Tibial nerve (tissue), 4 donors: ENCODE measurements at regions not wholly inside any gene's neighbourhood (a gene's known extent, or its start where the extent isn't known, plus 50 kb on each side); places are given as distances from the start of the nearest gene placed in this dataset.
"Not testable (repeated sequence)": the region's sequence is repeated elsewhere in the genome, so short reads cannot be mapped to it uniquely, and the experiment has no call there.

Source experiments
- DNase-seq, 2 donors: peaks; one replicate each; pipeline ENCODE4 v3.0.0-alpha.2; 2019; ENCODE audit warnings: low spot score in 2 of 2
- H3K27ac ChIP-seq, 4 donors: fragments of 200-600 bp; sonication (generic) in 3 of 4; one replicate each; pipeline ENCODE4 v1.5.1; 2017 to 2019; ENCODE audit warnings: mild to moderate bottlenecking in 1 of 4
- H3K27me3 ChIP-seq, 2 donors: fragments of 200-600 bp; sonication (generic) in 1 of 2; one replicate each; pipeline versions ENCODE4 v1.5.1 to v1.6.0; 2017 to 2019
- H3K36me3 ChIP-seq, 3 donors: fragments of 200-600 bp; sonication (generic); one replicate each; pipeline ENCODE4 v1.5.1; 2018 to 2019
- H3K4me1 ChIP-seq, 4 donors: fragments of 200-600 bp; sonication (generic) in 3 of 4; one replicate each; pipeline ENCODE4 v1.5.1; 2017 to 2019
- H3K4me3 ChIP-seq, 4 donors: fragments of 200-600 bp; sonication (generic) in 3 of 4; one replicate each; pipeline ENCODE4 v1.5.1; 2017 to 2019; ENCODE audit warnings: mild to moderate bottlenecking in 1 of 4, moderate library complexity in 1 of 4
- H3K9me3 ChIP-seq, 4 donors: fragments of 200-600 bp; sonication (generic) in 3 of 4; one replicate each; pipeline ENCODE4 v1.5.1; 2017 to 2019
- CTCF ChIP-seq, 5 experiments: fragments of 200-600 bp in 3 of 5; fragments of 450-650 bp in 2 of 5; sonication (generic) in 3 of 5; IDR thresholded peaks; one replicate each; pipeline ENCODE4 v1.5.1; 2016 to 2019; ENCODE audit warnings: antibody characterized with exemption in 5 of 5, mild to moderate bottlenecking in 3 of 5, moderate library complexity in 2 of 5
- EP300 ChIP-seq, 2 donors: sonication (generic); formaldehyde crosslinking; IDR thresholded peaks; one replicate each; pipeline ENCODE4 v1.6.1; 2017; ENCODE audit warnings: antibody characterized with exemption in 2 of 2, mild to moderate bottlenecking in 1 of 2
- POLR2A ChIP-seq, 2 donors: fragments of 450-650 bp; IDR thresholded peaks; one replicate each; pipeline ENCODE4 v1.6.1; 2017; ENCODE audit warnings: antibody characterized with exemption in 2 of 2, mild to moderate bottlenecking in 2 of 2, moderate library complexity in 2 of 2
- WGBS, 2 donors: methylation state at CpG; one replicate each; pipeline ENCODE4 v1.1.5; 2018; 5-methylcytosine and 5-hydroxymethylcytosine counted together

- H3K4me3 ChIP-seq, result no peak overlapping the region
- H3K9me3 ChIP-seq, result peaks cover 0 to 5% (median 0%) of the 10 kb centered on the region in 4 donors
- DNase-seq, result no peak
- H3K4me1 ChIP-seq, result peaks cover 0 to 5% (median 0%) of the 10 kb centered on the region in 4 donors
- H3K36me3 ChIP-seq, result no peaks in the 10 kb centered on the region
- TF ChIP-seq POLR2A (IDR thresholded peaks at IDR 0.05) (no peak), EP300 (IDR thresholded peaks at IDR 0.05) (no peak), CTCF (IDR thresholded peaks at IDR 0.05) (no peak)
- no peak overlapping the region for H3K27ac ChIP-seq
- 80 to 85% methylated on average over 5 of the region's 5 CpGs for WGBS, 2 donors
- no peaks in the 10 kb centered on the region for H3K27me3 ChIP-seq
Measured at GRCh38 chr4:187903106-187903505, 92.5 kb upstream of the ZFP42 start.

GRCh38 chr4:187903700-187904099 lies 91.9 kb upstream of the ZFP42 start:
- WGBS, 2 donors, result 18 to 32% methylated on average over 1 of the region's 1 CpG
- Histone ChIP-seq H3K36me3 (no peaks in the 10 kb centered on the region), H3K9me3 (peaks cover 0 to 5% (median 0%) of the 10 kb centered on the region in 4 donors), H3K27ac (no peak overlapping the region), H3K4me1 (peaks cover 0 to 10% (median 0%) of the 10 kb centered on the region in 4 donors), H3K27me3 (no peaks in the 10 kb centered on the region), H3K4me3 (no peak overlapping the region)
- no peak for DNase-seq
- TF ChIP-seq CTCF (IDR thresholded peaks at IDR 0.05) (no peak), POLR2A (IDR thresholded peaks at IDR 0.05) (no peak), EP300 (IDR thresholded peaks at IDR 0.05) (no peak)

GRCh38 chr4:187908079-187908561 lies 87.5 kb upstream of the ZFP42 start:
- H3K27ac ChIP-seq, result peak overlapping the region in 1 of 4 donors; percentile 60

GRCh38 chr4:187908731-187909130 lies 86.8 kb upstream of the ZFP42 start:
- WGBS, 2 donors, result 39 to 48% methylated on average over 2 of the region's 2 CpGs
- no peak for DNase-seq
- peaks cover 0 to 12% (median 0%) of the 10 kb centered on the region in 4 donors for H3K4me1 ChIP-seq
- no peak for TF ChIP-seq POLR2A (IDR thresholded peaks at IDR 0.05)
- no peak for TF ChIP-seq EP300 (IDR thresholded peaks at IDR 0.05)
- TF ChIP-seq CTCF (IDR thresholded peaks at IDR 0.05), result no peak
- H3K27me3 ChIP-seq, result no peaks in the 10 kb centered on the region
- peak overlapping the region in 1 of 4 donors; percentile 60 for H3K27ac ChIP-seq
- no peaks in the 10 kb centered on the region for H3K36me3 ChIP-seq
- H3K4me3 ChIP-seq, result no peak overlapping the region
- no peaks in the 10 kb centered on the region for H3K9me3 ChIP-seq

More at GRCh38 chr4:187908079-187908561, 87.5 kb upstream of the ZFP42 start:
- Histone ChIP-seq H3K4me1 (peaks cover 0 to 12% (median 0%) of the 10 kb centered on the region in 4 donors), H3K36me3 (no peaks in the 10 kb centered on the region), H3K4me3 (no peak overlapping the region), H3K9me3 (no peaks in the 10 kb centered on the region), H3K27me3 (no peaks in the 10 kb centered on the region)
- WGBS, 2 donors, result 17 to 40% methylated on average over 6 of the region's 6 CpGs
- TF ChIP-seq POLR2A (IDR thresholded peaks at IDR 0.05) (no peak), EP300 (IDR thresholded peaks at IDR 0.05) (no peak), CTCF (IDR thresholded peaks at IDR 0.05) (no peak)
- no peak for DNase-seq

- no peaks in the 10 kb centered on the region for H3K27me3 ChIP-seq
- H3K27ac ChIP-seq, result no peak overlapping the region
- no peak for TF ChIP-seq EP300 (IDR thresholded peaks at IDR 0.05)
- no peak for TF ChIP-seq CTCF (IDR thresholded peaks at IDR 0.05)
- TF ChIP-seq POLR2A (IDR thresholded peaks at IDR 0.05), result no peak
- no peaks in the 10 kb centered on the region for H3K36me3 ChIP-seq
- no peaks in the 10 kb centered on the region for H3K9me3 ChIP-seq
- no peak for DNase-seq
- H3K4me1 ChIP-seq, result peaks cover 0 to 12% (median 0%) of the 10 kb centered on the region in 4 donors
- WGBS, 2 donors, result 49 to 53% methylated on average over 4 of the region's 4 CpGs
- H3K4me3 ChIP-seq, result no peak overlapping the region
Measured at GRCh38 chr4:187910741-187911140, 84.8 kb upstream of the ZFP42 start.

GRCh38 chr4:187915406-187915805 lies 80.2 kb upstream of the ZFP42 start:
- not testable (repeated sequence) for H3K4me1 ChIP-seq, H3K36me3 ChIP-seq, H3K27me3 ChIP-seq, H3K9me3 ChIP-seq, H3K27ac ChIP-seq, DNase-seq, H3K4me3 ChIP-seq
- 86 to 90% methylated on average over 5 of the region's 5 CpGs for WGBS, 2 donors
